Duodenal mucosa (tissue), 2 donors: ENCODE measurements at regions not wholly inside any gene's neighbourhood (a gene's known extent, or its start where the extent isn't known, plus 50 kb on each side); places are given as distances from the start of the nearest gene placed in this dataset.

ENCODE experiments used
- H3K27ac ChIP-seq: one replicate; pipeline ENCODE4 v1.7.0; 2013; ENCODE audit warnings: low read depth, low read length
- H3K27me3 ChIP-seq, 2 donors: one replicate each; pipeline ENCODE4 v1.7.0; 2013; ENCODE audit warnings: low read length in 2 of 2, control low read depth in 1 of 2; ENCODE audit not compliant: insufficient read depth in 2 of 2, control insufficient read depth in 1 of 2
- H3K36me3 ChIP-seq, 2 donors: one replicate each; pipeline ENCODE4 v1.7.0; 2013; ENCODE audit warnings: low read length in 2 of 2, control low read depth in 1 of 2; ENCODE audit not compliant: insufficient read depth in 2 of 2, control insufficient read depth in 1 of 2
- H3K4me1 ChIP-seq, 2 donors: one replicate each; pipeline ENCODE4 v1.7.0; 2013; ENCODE audit warnings: low read length in 2 of 2, control low read depth in 1 of 2; ENCODE audit not compliant: insufficient read depth in 2 of 2, control insufficient read depth in 1 of 2
- H3K4me3 ChIP-seq, 2 donors: one replicate each; pipeline ENCODE4 v1.7.0; 2013; ENCODE audit warnings: low read length in 2 of 2, low read depth in 1 of 2
- H3K9ac ChIP-seq, 2 donors: one replicate each; pipeline ENCODE4 v1.7.0; 2013; ENCODE audit warnings: low read length in 2 of 2, low read depth in 1 of 2
- H3K9me3 ChIP-seq, 2 donors: one replicate each; pipeline ENCODE4 v1.7.0; 2013; ENCODE audit warnings: low read length in 2 of 2, control low read depth in 1 of 2; ENCODE audit not compliant: control insufficient read depth in 1 of 2

DNA sequence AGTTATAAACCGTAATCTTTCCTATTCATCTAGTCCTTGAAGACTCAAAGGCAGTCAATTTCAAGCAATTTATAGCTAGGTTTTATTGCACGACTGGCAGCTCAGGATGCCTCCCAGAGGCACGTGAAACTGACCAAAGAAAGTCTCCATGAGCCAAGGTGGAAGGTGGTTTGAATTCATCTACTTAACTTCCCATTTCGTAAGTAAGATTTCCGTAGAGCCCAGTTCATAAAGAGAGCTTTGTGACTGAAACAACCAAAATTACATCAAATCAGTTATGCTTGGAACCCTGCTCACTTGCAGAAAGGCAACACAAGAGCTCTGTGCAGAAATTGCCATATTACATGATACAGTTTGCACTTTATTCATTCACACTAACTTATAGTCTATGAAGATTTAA lies 556.0 kb downstream of the TRIML1 start:
- H3K4me3 ChIP-seq, result no peak overlapping the region
- H3K27ac ChIP-seq, result no peak overlapping the region
- H3K9ac ChIP-seq, result no peak overlapping the region
- H3K4me1 ChIP-seq, result no peaks in the 10 kb centered on the region
- H3K27me3 ChIP-seq, result no peaks in the 10 kb centered on the region
- H3K9me3 ChIP-seq, result no peaks in the 10 kb centered on the region
- no peaks in the 10 kb centered on the region for H3K36me3 ChIP-seq

DNA sequence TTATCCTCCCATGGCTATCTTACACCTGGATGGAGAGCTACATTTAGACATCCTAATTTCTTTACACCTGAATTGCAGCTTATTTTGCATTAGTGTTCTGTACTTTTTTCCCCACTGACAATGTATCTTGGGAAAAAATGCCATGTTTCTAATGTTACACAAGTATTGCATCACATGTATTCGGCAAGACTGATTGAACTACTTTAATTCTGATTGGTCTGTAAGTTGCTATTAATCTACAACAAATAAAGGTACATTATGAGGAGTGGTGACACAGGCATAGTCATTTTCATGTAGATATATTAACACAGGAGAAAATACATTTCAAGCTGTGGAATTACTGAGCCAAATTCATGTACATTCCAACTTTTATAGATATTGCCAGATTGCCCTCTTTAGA lies 558.0 kb downstream of the TRIML1 start:
- Histone ChIP-seq H3K9ac (no peak overlapping the region), H3K27ac (no peak overlapping the region), H3K9me3 (no peaks in the 10 kb centered on the region)

DNA sequence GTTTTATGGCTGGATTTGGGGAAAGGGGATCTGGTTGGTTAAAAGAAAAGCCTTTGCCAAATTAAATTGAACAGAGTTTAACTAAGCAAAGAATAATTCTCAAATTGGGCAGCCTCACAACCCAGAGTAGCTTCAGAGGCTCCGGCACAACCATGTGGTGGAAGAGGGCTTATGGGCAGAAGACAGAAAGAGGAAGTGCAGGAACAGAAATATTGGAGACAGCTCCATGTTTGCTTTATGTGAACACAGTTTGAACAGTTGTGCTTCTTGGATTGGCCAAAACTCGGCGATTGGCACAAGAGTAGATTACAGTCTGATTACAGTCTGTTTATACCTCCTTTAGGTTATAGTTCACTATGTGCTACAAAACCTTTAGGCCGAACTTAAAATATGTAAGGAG lies 562.7 kb downstream of the TRIML1 start:
- no peaks in the 10 kb centered on the region for H3K27me3 ChIP-seq
- no peak overlapping the region for H3K4me3 ChIP-seq

More for the DNA sequence above, 558.0 kb downstream of the TRIML1 start:
- no peak overlapping the region for H3K4me3 ChIP-seq
- no peaks in the 10 kb centered on the region for H3K4me1 ChIP-seq
- no peaks in the 10 kb centered on the region for H3K27me3 ChIP-seq
- no peaks in the 10 kb centered on the region for H3K36me3 ChIP-seq

DNA sequence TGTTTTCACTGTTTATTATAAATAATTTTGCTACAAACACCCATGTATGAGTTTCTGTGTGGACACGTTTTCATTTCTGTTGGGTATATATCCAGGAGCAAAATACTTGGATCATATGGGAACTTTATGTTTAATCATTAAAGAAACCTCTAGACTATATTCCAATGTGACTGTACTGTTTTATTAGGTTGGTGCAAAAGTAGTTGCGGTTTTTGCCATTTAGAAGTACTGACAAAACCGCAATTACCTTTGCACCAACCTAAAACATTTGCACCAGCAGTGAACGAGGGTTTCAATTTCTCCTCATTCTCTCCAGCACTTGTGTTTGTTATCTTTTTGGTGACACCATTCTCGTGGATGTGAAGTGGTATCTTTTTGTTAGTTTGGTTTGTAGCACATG lies 565.0 kb downstream of the TRIML1 start:
- no peaks in the 10 kb centered on the region for H3K4me1 ChIP-seq
- no peak overlapping the region for H3K9ac ChIP-seq
- no peaks in the 10 kb centered on the region for H3K36me3 ChIP-seq
- no peak overlapping the region for H3K4me3 ChIP-seq
- H3K9me3 ChIP-seq, result no peaks in the 10 kb centered on the region
- H3K27me3 ChIP-seq, result no peaks in the 10 kb centered on the region
- H3K27ac ChIP-seq, result no peak overlapping the region

More for the DNA sequence above, 562.7 kb downstream of the TRIML1 start:
- Histone ChIP-seq H3K9ac (no peak overlapping the region), H3K4me1 (no peaks in the 10 kb centered on the region), H3K36me3 (no peaks in the 10 kb centered on the region), H3K9me3 (no peaks in the 10 kb centered on the region), H3K27ac (no peak overlapping the region)

DNA sequence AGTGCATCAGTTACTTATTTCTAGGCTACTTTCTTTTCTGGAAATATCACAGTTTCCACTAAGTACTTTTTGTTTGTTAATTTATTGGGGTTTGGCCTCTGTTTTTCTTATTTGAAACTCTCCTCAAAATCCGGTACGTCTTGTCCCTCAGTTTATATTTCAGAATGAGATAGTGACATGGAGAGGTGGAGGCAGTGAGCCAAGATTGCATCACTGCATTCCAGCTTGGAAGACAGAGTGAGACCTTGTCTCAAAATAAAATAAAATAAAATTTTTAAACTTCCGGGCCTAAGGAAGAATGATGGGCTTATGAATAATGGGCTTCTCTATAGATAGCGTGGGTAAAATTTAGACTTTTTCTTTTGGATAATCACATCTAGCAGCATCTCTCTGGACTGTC lies 567.8 kb downstream of the TRIML1 start:
- no peak overlapping the region for H3K27ac ChIP-seq
- no peaks in the 10 kb centered on the region for H3K27me3 ChIP-seq
- no peak overlapping the region for H3K4me3 ChIP-seq
- H3K9me3 ChIP-seq, result no peaks in the 10 kb centered on the region
- no peaks in the 10 kb centered on the region for H3K36me3 ChIP-seq
- H3K9ac ChIP-seq, result no peak overlapping the region
- H3K4me1 ChIP-seq, result no peaks in the 10 kb centered on the region

DNA sequence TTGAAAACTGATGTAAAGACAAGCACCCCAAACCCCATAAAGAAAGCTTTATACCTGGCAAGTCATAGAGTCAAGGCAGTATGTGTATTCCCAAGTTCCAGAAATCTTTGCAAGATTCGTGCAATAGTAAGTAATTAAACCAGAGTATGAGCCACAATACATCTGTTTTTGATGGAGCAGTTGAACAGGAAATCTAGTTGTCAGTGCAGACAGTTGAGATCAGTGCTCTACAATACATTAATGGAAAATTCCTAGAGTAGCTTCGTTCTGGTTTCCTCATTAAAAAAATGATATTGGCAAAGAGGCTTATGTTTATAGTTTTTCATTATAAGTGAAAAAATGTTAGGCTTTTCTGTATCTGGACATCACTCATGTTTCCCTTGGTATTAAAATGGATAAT lies 575.3 kb downstream of the TRIML1 start:
- H3K27ac ChIP-seq, result no peak overlapping the region
- H3K36me3 ChIP-seq, result no peaks in the 10 kb centered on the region
- H3K27me3 ChIP-seq, result no peaks in the 10 kb centered on the region
- no peak overlapping the region for H3K9ac ChIP-seq
- no peaks in the 10 kb centered on the region for H3K9me3 ChIP-seq
- H3K4me1 ChIP-seq, result no peaks in the 10 kb centered on the region
- H3K4me3 ChIP-seq, result no peak overlapping the region

DNA sequence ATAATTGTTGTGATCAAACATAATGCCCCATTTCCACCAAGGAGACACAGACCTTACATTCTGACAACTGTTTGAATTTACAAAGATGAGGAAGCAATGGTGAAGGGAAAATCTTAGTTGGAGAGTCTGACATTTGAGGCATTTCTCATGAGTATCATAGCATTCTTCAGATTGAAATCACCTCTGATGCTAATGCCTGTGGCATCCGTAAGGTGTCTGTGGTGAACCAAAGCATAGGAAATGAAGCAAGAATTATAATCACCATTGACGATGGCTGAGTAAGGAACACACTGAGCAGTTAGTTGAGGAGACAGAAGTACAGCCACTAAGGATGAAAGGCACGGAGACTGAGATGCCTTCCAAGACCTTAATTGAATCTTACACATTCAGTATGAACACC lies 575.7 kb downstream of the TRIML1 start:
- no peak overlapping the region for H3K4me3 ChIP-seq
- no peaks in the 10 kb centered on the region for H3K4me1 ChIP-seq
- no peak overlapping the region for H3K27ac ChIP-seq
- no peaks in the 10 kb centered on the region for H3K27me3 ChIP-seq
- no peak overlapping the region for H3K9ac ChIP-seq
- H3K9me3 ChIP-seq, result no peaks in the 10 kb centered on the region
- H3K36me3 ChIP-seq, result no peaks in the 10 kb centered on the region

DNA sequence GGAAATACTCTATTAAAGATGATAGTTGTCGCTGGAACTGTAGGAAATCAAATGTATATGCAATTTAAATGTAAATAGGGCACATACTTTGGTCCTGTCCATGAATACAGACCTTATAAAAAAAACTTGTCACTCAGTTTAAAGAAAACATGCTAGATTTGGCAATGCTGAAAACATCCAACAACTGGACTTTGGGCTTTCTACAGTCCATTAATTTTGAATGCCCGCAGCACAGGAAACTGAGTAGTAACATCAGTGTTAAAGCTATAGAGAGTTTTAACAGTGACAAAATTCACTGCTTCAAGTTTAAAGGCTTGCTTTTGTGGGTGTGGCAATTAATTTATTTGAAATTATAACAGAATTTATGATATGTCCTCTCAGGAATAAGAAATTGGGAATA lies 578.4 kb downstream of the TRIML1 start:
- Histone ChIP-seq H3K9ac (no peak overlapping the region), H3K4me1 (no peaks in the 10 kb centered on the region), H3K27ac (no peak overlapping the region), H3K4me3 (no peak overlapping the region), H3K9me3 (no peaks in the 10 kb centered on the region), H3K27me3 (no peaks in the 10 kb centered on the region), H3K36me3 (no peaks in the 10 kb centered on the region)

DNA sequence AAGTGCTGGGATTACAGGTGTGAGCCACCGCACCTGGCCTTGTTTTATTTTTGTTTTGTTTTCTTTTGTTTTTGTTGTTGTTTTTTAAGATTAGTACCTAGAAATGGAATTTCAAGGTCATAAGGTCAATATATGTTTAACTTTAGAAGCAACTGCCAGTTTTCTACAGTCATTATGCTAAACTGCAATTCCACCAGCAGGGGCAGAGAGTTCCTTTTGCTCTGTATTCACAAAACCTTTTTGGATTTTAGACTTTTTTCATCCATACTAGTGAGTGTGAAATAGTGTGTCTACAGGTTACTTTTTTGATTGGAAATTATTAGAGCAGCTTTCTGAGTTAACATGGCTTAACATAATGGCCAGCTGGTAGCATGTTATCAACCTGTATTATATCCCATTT lies 580.6 kb downstream of the TRIML1 start:
- Histone ChIP-seq H3K27ac (no peak overlapping the region), H3K4me1 (no peaks in the 10 kb centered on the region), H3K27me3 (no peaks in the 10 kb centered on the region), H3K4me3 (no peak overlapping the region), H3K36me3 (no peaks in the 10 kb centered on the region), H3K9me3 (no peaks in the 10 kb centered on the region), H3K9ac (no peak overlapping the region)

DNA sequence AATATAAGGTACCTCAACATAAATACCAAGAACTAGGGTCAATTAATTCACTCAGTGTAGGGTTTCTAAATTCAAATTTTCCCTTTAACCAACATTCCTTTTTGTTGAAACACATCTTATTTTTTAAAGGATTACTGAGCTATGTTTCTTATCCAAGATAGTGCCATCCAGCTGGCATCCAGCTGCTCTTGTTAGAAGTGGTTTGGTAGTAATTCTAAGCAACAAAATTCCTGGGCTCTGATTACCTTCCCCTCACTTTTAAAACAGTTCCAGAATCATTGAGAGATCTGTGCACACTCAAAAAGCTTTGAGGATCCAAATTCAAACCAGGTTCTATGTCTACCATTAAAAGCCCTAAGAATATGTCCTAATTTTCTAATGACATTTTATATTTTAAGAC lies 583.7 kb downstream of the TRIML1 start:
- no peaks in the 10 kb centered on the region for H3K9me3 ChIP-seq
- H3K9ac ChIP-seq, result no peak overlapping the region
- H3K27me3 ChIP-seq, result no peaks in the 10 kb centered on the region
- no peaks in the 10 kb centered on the region for H3K36me3 ChIP-seq
- no peak overlapping the region for H3K27ac ChIP-seq
- no peaks in the 10 kb centered on the region for H3K4me1 ChIP-seq
- no peak overlapping the region for H3K4me3 ChIP-seq

DNA sequence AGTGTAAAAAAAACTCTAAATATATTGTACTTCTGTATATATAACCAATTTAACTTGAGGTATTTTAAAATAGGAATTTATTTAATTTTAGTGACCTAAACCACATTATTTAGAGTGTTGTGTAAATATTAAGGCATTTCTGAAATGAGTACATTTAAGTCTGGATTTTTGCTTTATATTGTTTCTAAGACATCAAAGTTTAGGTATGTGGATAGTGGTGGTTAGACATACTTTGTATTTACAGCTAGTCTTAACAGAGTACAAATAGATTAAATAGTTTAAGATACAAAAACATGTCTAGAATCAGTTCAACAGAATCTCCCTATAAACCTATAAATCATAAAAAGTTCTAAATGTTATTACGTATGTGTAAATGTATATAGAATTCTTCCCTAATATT lies 588.5 kb downstream of the TRIML1 start:
- H3K27me3 ChIP-seq, result no peaks in the 10 kb centered on the region
- no peak overlapping the region for H3K9ac ChIP-seq
- no peak overlapping the region for H3K27ac ChIP-seq
- H3K4me1 ChIP-seq, result no peaks in the 10 kb centered on the region
- no peaks in the 10 kb centered on the region for H3K9me3 ChIP-seq
- H3K4me3 ChIP-seq, result no peak overlapping the region
- no peaks in the 10 kb centered on the region for H3K36me3 ChIP-seq
